ENCODE measurements at regions not wholly inside any gene's neighbourhood (a gene's known extent, or its start where the extent isn't known, plus 50 kb on each side); places are given as distances from the start of the nearest gene placed in this dataset.

DNA sequence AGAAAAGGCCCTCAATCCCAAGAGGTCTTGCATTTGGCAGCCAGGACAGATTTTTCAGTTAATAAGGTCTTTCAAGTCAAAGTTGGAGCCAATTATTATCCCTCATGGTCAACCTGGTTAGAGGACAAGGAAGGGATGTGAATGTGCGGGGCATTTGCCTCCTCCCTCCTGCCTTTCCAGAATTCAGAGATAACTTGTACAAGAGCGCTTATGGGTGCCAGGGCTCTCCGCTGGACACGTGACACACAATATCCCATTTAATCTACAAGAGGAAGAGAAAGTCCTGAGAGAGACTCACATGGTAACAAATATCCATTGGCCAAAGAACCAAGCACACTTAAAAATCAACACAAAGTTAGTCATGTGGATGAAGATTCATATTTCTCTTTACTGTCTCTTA lies 78.5 kb upstream of the ST8SIA2 start:
- TF ChIP-seq, protein P1, sequence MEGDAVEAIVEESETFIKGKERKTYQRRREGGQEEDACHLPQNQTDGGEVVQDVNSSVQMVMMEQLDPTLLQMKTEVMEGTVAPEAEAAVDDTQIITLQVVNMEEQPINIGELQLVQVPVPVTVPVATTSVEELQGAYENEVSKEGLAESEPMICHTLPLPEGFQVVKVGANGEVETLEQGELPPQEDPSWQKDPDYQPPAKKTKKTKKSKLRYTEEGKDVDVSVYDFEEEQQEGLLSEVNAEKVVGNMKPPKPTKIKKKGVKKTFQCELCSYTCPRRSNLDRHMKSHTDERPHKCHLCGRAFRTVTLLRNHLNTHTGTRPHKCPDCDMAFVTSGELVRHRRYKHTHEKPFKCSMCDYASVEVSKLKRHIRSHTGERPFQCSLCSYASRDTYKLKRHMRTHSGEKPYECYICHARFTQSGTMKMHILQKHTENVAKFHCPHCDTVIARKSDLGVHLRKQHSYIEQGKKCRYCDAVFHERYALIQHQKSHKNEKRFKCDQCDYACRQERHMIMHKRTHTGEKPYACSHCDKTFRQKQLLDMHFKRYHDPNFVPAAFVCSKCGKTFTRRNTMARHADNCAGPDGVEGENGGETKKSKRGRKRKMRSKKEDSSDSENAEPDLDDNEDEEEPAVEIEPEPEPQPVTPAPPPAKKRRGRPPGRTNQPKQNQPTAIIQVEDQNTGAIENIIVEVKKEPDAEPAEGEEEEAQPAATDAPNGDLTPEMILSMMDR (IDR thresholded peaks at IDR 0.05; ENCODE audit: extremely low read depth, insufficient read depth, missing control alignments): no peak
- DNase-seq (ENCODE audit: low spot score): no peak
- in situ Hi-C loops (cut with MboI; ENCODE audit: low pct_unique_long_range_greater_than_20kb, low sequenced_read_pairs, unreplicated experiment): no loop called here

DNA sequence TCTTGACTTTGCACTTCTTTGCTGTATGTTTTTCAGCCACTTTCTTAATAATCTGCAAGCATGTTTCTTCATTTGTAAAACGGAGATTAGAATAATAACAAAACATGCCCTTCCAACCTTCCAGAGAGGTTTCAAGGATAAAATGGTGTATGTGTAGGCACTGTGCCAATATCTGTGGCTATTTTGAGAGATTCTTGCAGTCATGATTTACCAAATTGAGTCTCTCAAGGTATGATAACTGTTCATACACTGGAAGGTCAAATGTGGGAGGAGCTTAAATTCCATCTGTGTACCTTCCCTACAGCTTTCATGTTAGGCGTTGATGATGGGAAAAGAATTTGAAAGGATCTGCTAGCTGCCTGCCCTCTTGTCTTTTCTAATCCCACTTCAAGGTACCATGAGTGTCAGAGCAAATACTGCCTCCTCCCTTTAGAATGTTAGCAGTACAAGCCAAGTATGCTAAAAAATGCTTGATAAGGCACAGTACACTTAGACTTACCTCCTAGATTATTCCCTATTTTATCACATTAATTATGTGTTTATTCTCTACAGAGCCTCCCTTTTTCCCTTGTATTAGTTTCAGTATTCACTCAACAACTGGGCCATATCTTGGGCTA lies 78.0 kb upstream of the ST8SIA2 start:
- DNase-seq (ENCODE audit: low spot score): no peak
- TF ChIP-seq, protein P1 (IDR thresholded peaks at IDR 0.05; ENCODE audit: extremely low read depth, insufficient read depth, missing control alignments): no peak
- in situ Hi-C loops (cut with MboI; ENCODE audit: low pct_unique_long_range_greater_than_20kb, low sequenced_read_pairs, unreplicated experiment): no loop called here

GRCh38 chr15:92316586-92317295 lies 76.9 kb upstream of the ST8SIA2 start:
- TF ChIP-seq, protein P1 (IDR thresholded peaks at IDR 0.05; ENCODE audit: extremely low read depth, insufficient read depth, missing control alignments): no peak
- no peak for DNase-seq (ENCODE audit: low spot score)
- in situ Hi-C loops (cut with MboI; ENCODE audit: low pct_unique_long_range_greater_than_20kb, low sequenced_read_pairs, unreplicated experiment): no loop called here

DNA sequence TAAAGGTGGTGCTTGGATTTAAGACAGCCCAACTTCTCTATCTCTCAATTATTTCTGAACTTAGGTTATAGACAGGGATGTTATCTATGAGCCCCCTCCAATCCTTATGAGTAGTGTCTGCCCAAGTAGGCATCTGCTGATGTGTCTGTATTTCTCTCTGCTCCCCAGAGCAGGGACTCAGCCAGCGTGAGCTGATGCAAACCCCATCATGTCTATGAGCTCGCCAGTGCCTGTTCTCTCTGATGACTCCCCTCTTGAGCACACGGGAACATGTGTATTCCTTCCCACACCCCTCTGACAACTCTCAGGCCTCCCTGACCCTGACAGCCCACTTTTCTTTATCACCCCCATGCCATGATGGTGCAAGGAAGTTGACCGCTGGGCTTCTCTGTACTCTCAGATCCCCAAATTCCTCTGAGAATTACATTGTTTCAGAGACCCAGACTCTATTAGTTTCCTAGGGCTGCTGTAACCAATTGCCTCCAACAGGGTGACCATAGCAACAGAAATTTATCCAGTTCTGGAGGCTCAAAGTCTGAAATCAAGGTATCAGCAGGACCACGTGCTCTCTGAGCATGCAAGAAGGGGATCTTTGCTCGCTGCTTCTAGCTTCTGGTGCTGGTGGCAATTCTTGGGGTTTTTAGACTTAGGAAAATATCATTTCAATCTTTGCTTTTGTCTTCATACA lies 73.5 kb upstream of the ST8SIA2 start:
- TF ChIP-seq, protein P1 (IDR thresholded peaks at IDR 0.05; ENCODE audit: extremely low read depth, insufficient read depth, missing control alignments): no peak
- in situ Hi-C loops (cut with MboI; ENCODE audit: low pct_unique_long_range_greater_than_20kb, low sequenced_read_pairs, unreplicated experiment): no loop called here
- DNase-seq (ENCODE audit: low spot score): no peak

- no peak for DNase-seq (ENCODE audit: low spot score)
- in situ Hi-C loops (cut with MboI; ENCODE audit: low pct_unique_long_range_greater_than_20kb, low sequenced_read_pairs, unreplicated experiment): no loop called here
- TF ChIP-seq, protein P1 (IDR thresholded peaks at IDR 0.05; ENCODE audit: extremely low read depth, insufficient read depth, missing control alignments): no peak
Observed at GRCh38 chr15:92322566-92323355, 70.9 kb upstream of the ST8SIA2 start.

DNA sequence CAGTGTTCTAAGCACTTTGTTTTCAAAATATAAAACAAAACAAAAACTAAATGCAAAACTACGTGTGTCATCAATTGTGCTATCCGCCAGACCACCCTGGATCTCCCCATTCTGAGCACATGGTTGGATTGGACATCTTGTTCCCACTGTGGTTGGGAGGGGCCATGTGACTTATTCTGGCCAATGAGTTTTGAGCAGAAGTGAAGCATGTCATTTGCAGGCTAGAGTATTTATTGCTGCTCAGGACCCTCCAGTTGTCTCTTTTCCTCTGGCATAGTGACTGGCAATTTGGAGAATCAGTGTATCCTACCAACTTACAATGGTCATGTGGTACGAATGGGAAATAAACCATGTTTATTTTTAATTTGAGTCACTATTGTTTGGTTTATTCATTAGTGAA lies 70.2 kb upstream of the ST8SIA2 start:
- TF ChIP-seq, protein P1 (IDR thresholded peaks at IDR 0.05; ENCODE audit: extremely low read depth, insufficient read depth, missing control alignments): no peak
- in situ Hi-C loops (cut with MboI; ENCODE audit: low pct_unique_long_range_greater_than_20kb, low sequenced_read_pairs, unreplicated experiment): no loop called here
- no peak for DNase-seq (ENCODE audit: low spot score)

Measured in GM13977 (cell line).